GM23338 (cell line): ENCODE measurements at regions not wholly inside any gene's neighbourhood (a gene's known extent, or its start where the extent isn't known, plus 50 kb on each side); places are given as distances from the start of the nearest gene placed in this dataset.
"Not testable (repeated sequence)": the region's sequence is repeated elsewhere in the genome, so short reads cannot be mapped to it uniquely, and the experiment has no call there.

Experiments used
- ATAC-seq: fragments of 200-7000 bp; cut with Tn5 transposase; 3 replicates; pipeline ENCODE4 v1.9.1; 2020
- DNase-seq: peaks from one replicate; pipeline ENCODE4 v3.0.0-alpha.2; 2015; ENCODE audit warnings: low spot score
- H2AFZ ChIP-seq: fragments of 200-600 bp; sonication (generic); 2 replicates; pipeline ENCODE4 v1.8.0; 2016; ENCODE audit warnings: antibody characterized with exemption, mild to moderate bottlenecking, moderate library complexity
- H3F3A ChIP-seq: fragments of 200-600 bp; sonication (generic); replicated peaks from 2 replicates; pipeline ENCODE4 v1.8.0; 2017; ENCODE audit warnings: antibody characterized with exemption, mixed run types, low read depth
- H3K27ac ChIP-seq: fragments of 200-600 bp; sonication (generic); 2 replicates; pipeline ENCODE4 v1.6.1; 2016; ENCODE audit warnings: low read depth
- H3K27me3 ChIP-seq: fragments of 200-600 bp; sonication (generic); 2 replicates; pipeline ENCODE4 v1.8.0; 2016; ENCODE audit warnings: mild to moderate bottlenecking, mixed run types, moderate library complexity; ENCODE audit not compliant: insufficient read depth
- H3K36me3 ChIP-seq: fragments of 200-600 bp; sonication (generic); 2 replicates; pipeline ENCODE4 v1.8.0; 2016; ENCODE audit warnings: mild to moderate bottlenecking; ENCODE audit not compliant: insufficient read depth
- H3K4me1 ChIP-seq: fragments of 200-600 bp; sonication (generic); 2 replicates; pipeline ENCODE4 v1.8.0; 2016; ENCODE audit warnings: mild to moderate bottlenecking, moderate library complexity; ENCODE audit not compliant: insufficient read depth
- H3K4me2 ChIP-seq: fragments of 200-600 bp; sonication (generic); 2 replicates; pipeline ENCODE4 v1.7.1; 2017; ENCODE audit warnings: mixed run types
- H3K4me3 ChIP-seq: fragments of 200-600 bp; sonication (generic); 2 replicates; pipeline ENCODE4 v1.6.1; 2016; ENCODE audit warnings: mixed run types
- H3K79me2 ChIP-seq: fragments of 200-600 bp; sonication (generic); replicated peaks from 2 replicates; pipeline ENCODE4 v1.8.0; 2017; ENCODE audit warnings: mild to moderate bottlenecking; ENCODE audit not compliant: insufficient read depth
- H3K9me2 ChIP-seq: fragments of 200-600 bp; sonication (generic); 2 replicates; pipeline ENCODE4 v1.8.0; 2017; ENCODE audit not compliant: insufficient read depth
- H4K20me1 ChIP-seq: fragments of 200-600 bp; sonication (generic); replicated peaks from 2 replicates; pipeline ENCODE4 v1.8.0; 2017; ENCODE audit warnings: mild to moderate bottlenecking; ENCODE audit not compliant: insufficient read depth
- H3K27ac Mint-ChIP-seq: 2 replicates; pipeline ENCODE4 v1.8.0; 2020; ENCODE audit warnings: inconsistent platforms, mild to moderate bottlenecking, moderate library complexity, mixed read lengths
- H3K27me3 Mint-ChIP-seq: 3 replicates; pipeline ENCODE4 v1.8.0; 2022; ENCODE audit warnings: low read depth, mild to moderate bottlenecking, moderate library complexity, mixed read lengths, inconsistent platforms; ENCODE audit not compliant: insufficient read depth, poor library complexity
- H3K36me3 Mint-ChIP-seq: 3 replicates; pipeline ENCODE4 v1.8.0; 2021; ENCODE audit warnings: low read depth, mild to moderate bottlenecking, inconsistent platforms, moderate library complexity, mixed read lengths
- H3K4me1 Mint-ChIP-seq: 3 replicates; pipeline ENCODE4 v1.8.0; 2020; ENCODE audit warnings: mild to moderate bottlenecking, inconsistent platforms, mixed read lengths
- H3K4me3 Mint-ChIP-seq: 3 replicates; pipeline ENCODE4 v1.8.0; 2021; ENCODE audit warnings: moderate library complexity, mild to moderate bottlenecking, inconsistent platforms, mixed read lengths
- H3K9me3 Mint-ChIP-seq: 3 replicates; pipeline ENCODE4 v1.8.0; 2020; ENCODE audit warnings: moderate library complexity, mild to moderate bottlenecking, inconsistent platforms, mixed read lengths
- CREB1 ChIP-seq: fragments of 250-450 bp; sonication (Bioruptor Pico); IDR thresholded peaks from 2 replicates; pipeline ENCODE4 v1.5.0; 2020; ENCODE audit warnings: low read depth, mild to moderate bottlenecking, moderate library complexity
- EZH2 ChIP-seq: fragments of 200-600 bp; sonication (generic); IDR thresholded peaks from one replicate; pipeline ENCODE4 v1.8.0; 2017; ENCODE audit warnings: antibody characterized with exemption, mild to moderate bottlenecking, low read depth; ENCODE audit not compliant: unreplicated experiment
- EZH2phosphoT487 ChIP-seq: fragments of 200-600 bp; sonication (generic); IDR thresholded peaks from one replicate; pipeline ENCODE4 v1.8.1; 2018; ENCODE audit warnings: antibody characterized with exemption; ENCODE audit not compliant: unreplicated experiment
- JUNB ChIP-seq: IDR thresholded peaks from one replicate; pipeline ENCODE4 v1.6.1; 2016; ENCODE audit warnings: antibody characterized with exemption; ENCODE audit not compliant: unreplicated experiment
- NANOG ChIP-seq: IDR thresholded peaks from 2 replicates; pipeline ENCODE4 v1.6.1; 2016; ENCODE audit warnings: antibody characterized with exemption, borderline replicate concordance
- POLR2AphosphoS5 ChIP-seq: IDR thresholded peaks from 2 replicates; pipeline ENCODE4 v1.6.1; 2016; ENCODE audit warnings: antibody characterized with exemption, low read depth
- STAT1 ChIP-seq: IDR thresholded peaks from one replicate; pipeline ENCODE4 v1.6.1; 2016; ENCODE audit warnings: antibody characterized with exemption; ENCODE audit not compliant: unreplicated experiment
- ZNF114 ChIP-seq: fragments of 250-450 bp; sonication (Bioruptor Pico); IDR thresholded peaks from 2 replicates; pipeline ENCODE4 v1.5.0; 2020; ENCODE audit warnings: mild to moderate bottlenecking, moderate library complexity
- ZNF331 ChIP-seq: fragments of 250-450 bp; sonication (Bioruptor Pico); IDR thresholded peaks from 2 replicates; pipeline ENCODE4 v1.5.0; 2020; ENCODE audit warnings: low read depth, mild to moderate bottlenecking, moderate library complexity
- TF ChIP-seq, protein P1 (sequence below): fragments of 250-450 bp; sonication (Bioruptor Pico); IDR thresholded peaks from 2 replicates; pipeline ENCODE4 v1.5.0; 2020; ENCODE audit warnings: mild to moderate bottlenecking, moderate library complexity
- TF ChIP-seq, protein P2 (sequence below): IDR thresholded peaks from 2 replicates; pipeline ENCODE4 v1.6.1; 2016; ENCODE audit warnings: antibody characterized with exemption
- TF ChIP-seq, protein P3 (sequence below): IDR thresholded peaks from one replicate; pipeline ENCODE4 v1.6.1; 2018; ENCODE audit warnings: antibody characterized with exemption; ENCODE audit not compliant: unreplicated experiment

DNA sequence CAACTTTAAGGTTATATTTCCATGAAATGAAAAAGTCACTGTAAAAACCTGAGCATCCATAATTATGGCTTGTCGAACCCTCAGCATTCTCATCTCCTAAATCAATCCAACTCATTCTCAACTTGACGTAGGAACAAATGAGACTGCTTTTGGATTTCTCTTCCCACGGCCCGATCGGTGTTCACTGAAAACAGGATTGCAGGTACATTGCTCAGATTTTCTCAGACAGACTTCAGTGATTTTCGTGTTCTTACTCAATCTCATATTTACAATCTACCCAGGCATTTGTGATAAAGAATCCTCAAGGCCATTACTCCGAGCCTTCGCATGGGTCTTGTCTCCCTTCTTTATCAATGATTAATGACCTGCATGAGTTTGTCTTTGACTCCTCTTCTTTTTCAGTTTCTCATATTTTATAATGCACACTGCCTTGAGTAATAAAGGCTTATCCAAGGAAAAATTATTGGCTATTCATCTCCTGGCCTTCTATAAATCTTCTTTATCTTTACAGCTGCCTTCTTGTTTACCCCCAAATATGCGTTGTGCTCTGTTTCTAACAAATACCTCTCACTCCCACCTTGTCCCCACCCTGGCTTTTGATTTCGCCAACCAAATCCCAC, 90.4 kb upstream of the MYO3A start:
- Histone ChIP-seq H3K27ac (no peak overlapping the region), H3K4me3 (no peak overlapping the region), H3K9me2 (no peaks in the 10 kb centered on the region), H3K4me2 (no peak overlapping the region), H3F3A (no peaks in the 10 kb centered on the region), H3K4me1 (no peaks in the 10 kb centered on the region), H3K36me3 (no peaks in the 10 kb centered on the region), H2AFZ (peak overlapping the region; percentile 74; the same call in 1 of the 2 replicates), H3K27me3 (no peaks in the 10 kb centered on the region), H4K20me1 (no peaks in the 10 kb centered on the region), H3K79me2 (no peaks in the 10 kb centered on the region)
- DNase-seq: no peak
- Mint-ChIP-seq H3K27ac (no peak overlapping the region), H3K27me3 (peaks cover 7% of the 10 kb centered on the region), H3K9me3 (no peaks in the 10 kb centered on the region), H3K36me3 (no peaks in the 10 kb centered on the region), H3K4me1 (no peaks in the 10 kb centered on the region), H3K4me3 (no peak overlapping the region)
- ATAC-seq: no peak
- TF ChIP-seq STAT1 (no peak), EZH2phosphoT487 (no peak), EZH2 (no peak), ZNF114 (no peak), JUNB (no peak), ZNF331 (no peak), NANOG (no peak), POLR2AphosphoS5 (no peak), CREB1 (CRISPR knock-in tag) (no peak)
- TF ChIP-seq, protein P1, sequence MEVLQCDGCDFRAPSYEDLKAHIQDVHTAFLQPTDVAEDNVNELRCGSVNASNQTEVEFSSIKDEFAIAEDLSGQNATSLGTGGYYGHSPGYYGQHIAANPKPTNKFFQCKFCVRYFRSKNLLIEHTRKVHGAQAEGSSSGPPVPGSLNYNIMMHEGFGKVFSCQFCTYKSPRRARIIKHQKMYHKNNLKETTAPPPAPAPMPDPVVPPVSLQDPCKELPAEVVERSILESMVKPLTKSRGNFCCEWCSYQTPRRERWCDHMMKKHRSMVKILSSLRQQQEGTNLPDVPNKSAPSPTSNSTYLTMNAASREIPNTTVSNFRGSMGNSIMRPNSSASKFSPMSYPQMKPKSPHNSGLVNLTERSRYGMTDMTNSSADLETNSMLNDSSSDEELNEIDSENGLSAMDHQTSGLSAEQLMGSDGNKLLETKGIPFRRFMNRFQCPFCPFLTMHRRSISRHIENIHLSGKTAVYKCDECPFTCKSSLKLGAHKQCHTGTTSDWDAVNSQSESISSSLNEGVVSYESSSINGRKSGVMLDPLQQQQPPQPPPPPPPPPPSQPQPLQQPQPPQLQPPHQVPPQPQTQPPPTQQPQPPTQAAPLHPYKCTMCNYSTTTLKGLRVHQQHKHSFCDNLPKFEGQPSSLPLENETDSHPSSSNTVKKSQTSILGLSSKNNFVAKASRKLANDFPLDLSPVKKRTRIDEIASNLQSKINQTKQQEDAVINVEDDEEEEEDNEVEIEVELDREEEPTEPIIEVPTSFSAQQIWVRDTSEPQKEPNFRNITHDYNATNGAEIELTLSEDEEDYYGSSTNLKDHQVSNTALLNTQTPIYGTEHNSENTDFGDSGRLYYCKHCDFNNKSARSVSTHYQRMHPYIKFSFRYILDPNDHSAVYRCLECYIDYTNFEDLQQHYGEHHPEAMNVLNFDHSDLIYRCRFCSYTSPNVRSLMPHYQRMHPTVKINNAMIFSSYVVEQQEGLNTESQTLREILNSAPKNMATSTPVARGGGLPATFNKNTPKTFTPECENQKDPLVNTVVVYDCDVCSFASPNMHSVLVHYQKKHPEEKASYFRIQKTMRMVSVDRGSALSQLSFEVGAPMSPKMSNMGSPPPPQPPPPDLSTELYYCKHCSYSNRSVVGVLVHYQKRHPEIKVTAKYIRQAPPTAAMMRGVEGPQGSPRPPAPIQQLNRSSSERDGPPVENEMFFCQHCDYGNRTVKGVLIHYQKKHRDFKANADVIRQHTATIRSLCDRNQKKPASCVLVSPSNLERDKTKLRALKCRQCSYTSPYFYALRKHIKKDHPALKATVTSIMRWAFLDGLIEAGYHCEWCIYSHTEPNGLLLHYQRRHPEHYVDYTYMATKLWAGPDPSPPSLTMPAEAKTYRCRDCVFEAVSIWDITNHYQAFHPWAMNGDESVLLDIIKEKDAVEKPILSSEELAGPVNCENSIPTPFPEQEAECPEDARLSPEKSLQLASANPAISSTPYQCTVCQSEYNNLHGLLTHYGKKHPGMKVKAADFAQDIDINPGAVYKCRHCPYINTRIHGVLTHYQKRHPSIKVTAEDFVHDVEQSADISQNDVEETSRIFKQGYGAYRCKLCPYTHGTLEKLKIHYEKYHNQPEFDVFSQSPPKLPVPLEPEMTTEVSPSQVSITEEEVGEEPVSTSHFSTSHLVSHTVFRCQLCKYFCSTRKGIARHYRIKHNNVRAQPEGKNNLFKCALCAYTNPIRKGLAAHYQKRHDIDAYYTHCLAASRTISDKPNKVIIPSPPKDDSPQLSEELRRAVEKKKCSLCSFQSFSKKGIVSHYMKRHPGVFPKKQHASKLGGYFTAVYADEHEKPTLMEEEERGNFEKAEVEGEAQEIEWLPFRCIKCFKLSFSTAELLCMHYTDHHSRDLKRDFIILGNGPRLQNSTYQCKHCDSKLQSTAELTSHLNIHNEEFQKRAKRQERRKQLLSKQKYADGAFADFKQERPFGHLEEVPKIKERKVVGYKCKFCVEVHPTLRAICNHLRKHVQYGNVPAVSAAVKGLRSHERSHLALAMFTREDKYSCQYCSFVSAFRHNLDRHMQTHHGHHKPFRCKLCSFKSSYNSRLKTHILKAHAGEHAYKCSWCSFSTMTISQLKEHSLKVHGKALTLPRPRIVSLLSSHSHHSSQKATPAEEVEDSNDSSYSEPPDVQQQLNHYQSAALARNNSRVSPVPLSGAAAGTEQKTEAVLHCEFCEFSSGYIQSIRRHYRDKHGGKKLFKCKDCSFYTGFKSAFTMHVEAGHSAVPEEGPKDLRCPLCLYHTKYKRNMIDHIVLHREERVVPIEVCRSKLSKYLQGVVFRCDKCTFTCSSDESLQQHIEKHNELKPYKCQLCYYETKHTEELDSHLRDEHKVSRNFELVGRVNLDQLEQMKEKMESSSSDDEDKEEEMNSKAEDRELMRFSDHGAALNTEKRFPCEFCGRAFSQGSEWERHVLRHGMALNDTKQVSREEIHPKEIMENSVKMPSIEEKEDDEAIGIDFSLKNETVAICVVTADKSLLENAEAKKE: no peak
- TF ChIP-seq, protein P2, sequence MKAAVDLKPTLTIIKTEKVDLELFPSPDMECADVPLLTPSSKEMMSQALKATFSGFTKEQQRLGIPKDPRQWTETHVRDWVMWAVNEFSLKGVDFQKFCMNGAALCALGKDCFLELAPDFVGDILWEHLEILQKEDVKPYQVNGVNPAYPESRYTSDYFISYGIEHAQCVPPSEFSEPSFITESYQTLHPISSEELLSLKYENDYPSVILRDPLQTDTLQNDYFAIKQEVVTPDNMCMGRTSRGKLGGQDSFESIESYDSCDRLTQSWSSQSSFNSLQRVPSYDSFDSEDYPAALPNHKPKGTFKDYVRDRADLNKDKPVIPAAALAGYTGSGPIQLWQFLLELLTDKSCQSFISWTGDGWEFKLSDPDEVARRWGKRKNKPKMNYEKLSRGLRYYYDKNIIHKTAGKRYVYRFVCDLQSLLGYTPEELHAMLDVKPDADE: no peak
- TF ChIP-seq, protein P3, sequence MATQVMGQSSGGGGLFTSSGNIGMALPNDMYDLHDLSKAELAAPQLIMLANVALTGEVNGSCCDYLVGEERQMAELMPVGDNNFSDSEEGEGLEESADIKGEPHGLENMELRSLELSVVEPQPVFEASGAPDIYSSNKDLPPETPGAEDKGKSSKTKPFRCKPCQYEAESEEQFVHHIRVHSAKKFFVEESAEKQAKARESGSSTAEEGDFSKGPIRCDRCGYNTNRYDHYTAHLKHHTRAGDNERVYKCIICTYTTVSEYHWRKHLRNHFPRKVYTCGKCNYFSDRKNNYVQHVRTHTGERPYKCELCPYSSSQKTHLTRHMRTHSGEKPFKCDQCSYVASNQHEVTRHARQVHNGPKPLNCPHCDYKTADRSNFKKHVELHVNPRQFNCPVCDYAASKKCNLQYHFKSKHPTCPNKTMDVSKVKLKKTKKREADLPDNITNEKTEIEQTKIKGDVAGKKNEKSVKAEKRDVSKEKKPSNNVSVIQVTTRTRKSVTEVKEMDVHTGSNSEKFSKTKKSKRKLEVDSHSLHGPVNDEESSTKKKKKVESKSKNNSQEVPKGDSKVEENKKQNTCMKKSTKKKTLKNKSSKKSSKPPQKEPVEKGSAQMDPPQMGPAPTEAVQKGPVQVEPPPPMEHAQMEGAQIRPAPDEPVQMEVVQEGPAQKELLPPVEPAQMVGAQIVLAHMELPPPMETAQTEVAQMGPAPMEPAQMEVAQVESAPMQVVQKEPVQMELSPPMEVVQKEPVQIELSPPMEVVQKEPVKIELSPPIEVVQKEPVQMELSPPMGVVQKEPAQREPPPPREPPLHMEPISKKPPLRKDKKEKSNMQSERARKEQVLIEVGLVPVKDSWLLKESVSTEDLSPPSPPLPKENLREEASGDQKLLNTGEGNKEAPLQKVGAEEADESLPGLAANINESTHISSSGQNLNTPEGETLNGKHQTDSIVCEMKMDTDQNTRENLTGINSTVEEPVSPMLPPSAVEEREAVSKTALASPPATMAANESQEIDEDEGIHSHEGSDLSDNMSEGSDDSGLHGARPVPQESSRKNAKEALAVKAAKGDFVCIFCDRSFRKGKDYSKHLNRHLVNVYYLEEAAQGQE: no peak

DNA sequence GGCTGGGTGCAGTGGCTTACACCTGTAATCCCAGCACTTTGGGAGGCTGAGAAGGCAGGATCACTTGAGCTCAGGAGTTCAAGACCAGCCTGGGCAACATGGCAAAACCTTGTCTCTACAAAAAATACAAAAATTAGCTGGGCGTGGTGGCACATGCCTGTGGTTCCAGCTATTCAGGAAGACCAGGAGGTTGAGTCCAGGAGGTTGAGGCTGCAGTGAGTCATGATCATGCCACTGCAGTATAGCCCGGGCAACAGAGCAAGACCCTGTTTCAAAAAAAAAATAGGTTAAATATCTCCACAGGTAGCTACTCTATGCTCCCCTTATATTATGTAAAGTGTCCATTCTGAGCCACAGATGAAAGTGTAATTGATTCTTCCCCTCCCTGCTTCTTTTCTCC, 89.3 kb upstream of the MYO3A start:
- H3K36me3 ChIP-seq, H3K27ac Mint-ChIP-seq, H3K4me3 ChIP-seq, H3K36me3 Mint-ChIP-seq, H3F3A ChIP-seq, H3K4me2 ChIP-seq, H3K4me3 Mint-ChIP-seq, H3K27me3 Mint-ChIP-seq, H3K27ac ChIP-seq, H3K9me2 ChIP-seq, H4K20me1 ChIP-seq, H3K9me3 Mint-ChIP-seq, ATAC-seq, H3K4me1 ChIP-seq, DNase-seq, H3K4me1 Mint-ChIP-seq, H3K27me3 ChIP-seq, H3K79me2 ChIP-seq, H2AFZ ChIP-seq: not testable (repeated sequence)
